Nephron progenitor cell (in vitro differentiated cells): ENCODE measurements at regions not wholly inside any gene's neighbourhood (a gene's known extent, or its start where the extent isn't known, plus 50 kb on each side); places are given as distances from the start of the nearest gene placed in this dataset.
"Not testable (repeated sequence)": the region's sequence is repeated elsewhere in the genome, so short reads cannot be mapped to it uniquely, and the experiment has no call there.

Experiments used
- DNase-seq: peaks from one replicate; pipeline ENCODE4 v3.0.0; 2021
- H3K27ac Mint-ChIP-seq: 2 replicates; pipeline ENCODE4 v1.8.0; 2021; ENCODE audit warnings: mild to moderate bottlenecking, moderate library complexity, mixed read lengths
- H3K27me3 Mint-ChIP-seq: 2 replicates; pipeline ENCODE4 v1.8.0; 2021; ENCODE audit warnings: mild to moderate bottlenecking, low read depth, mixed read lengths; ENCODE audit not compliant: poor library complexity
- H3K36me3 Mint-ChIP-seq: 2 replicates; pipeline ENCODE4 v1.8.0; 2021; ENCODE audit warnings: low read depth, mixed read lengths
- H3K4me1 Mint-ChIP-seq: 2 replicates; pipeline ENCODE4 v1.8.0; 2021; ENCODE audit warnings: mixed read lengths
- H3K4me3 Mint-ChIP-seq: 2 replicates; pipeline ENCODE4 v1.8.0; 2021; ENCODE audit warnings: mild to moderate bottlenecking, moderate library complexity, mixed read lengths
- H3K9me3 Mint-ChIP-seq: 2 replicates; pipeline ENCODE4 v1.8.0; 2021; ENCODE audit warnings: mild to moderate bottlenecking, moderate library complexity, mixed read lengths
- CTCF ChIP-seq: fragments of 200-600 bp; sonication (generic); IDR thresholded peaks from 2 replicates; pipeline ENCODE4 v1.5.0; 2021; ENCODE audit warnings: antibody characterized with exemption

DNA sequence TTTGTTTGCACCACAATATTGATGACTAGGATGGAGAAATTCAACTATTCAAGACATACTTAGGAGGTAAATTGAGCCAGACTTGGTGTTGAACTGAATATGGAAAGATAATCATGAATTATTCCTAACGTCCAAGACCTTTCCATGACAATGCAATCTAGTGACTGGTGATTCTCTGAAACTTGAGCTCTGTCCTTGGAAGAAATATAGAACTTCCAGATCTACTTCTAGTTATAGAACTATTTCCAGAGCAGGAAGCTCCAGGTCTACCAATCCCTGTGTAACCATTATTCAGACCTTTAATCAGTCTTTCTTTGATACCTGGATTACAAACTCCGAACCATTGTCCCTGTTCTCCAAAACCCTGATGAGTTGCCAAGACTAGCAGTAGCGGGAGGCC lies 272.6 kb upstream of the SLC14A2 start:
- peaks cover 2% of the 10 kb centered on the region for H3K27me3 Mint-ChIP-seq
- DNase-seq = no peak
- no peaks in the 10 kb centered on the region for H3K9me3 Mint-ChIP-seq
- H3K27ac Mint-ChIP-seq = no peak overlapping the region
- H3K4me3 Mint-ChIP-seq = no peak overlapping the region
- H3K4me1 Mint-ChIP-seq = peaks cover 15% of the 10 kb centered on the region
- no peak for TF ChIP-seq CTCF
- H3K36me3 Mint-ChIP-seq = no peaks in the 10 kb centered on the region

- peaks cover 15% of the 10 kb centered on the region for H3K4me1 Mint-ChIP-seq
- H3K27me3 Mint-ChIP-seq = peaks cover 2% of the 10 kb centered on the region
- H3K27ac Mint-ChIP-seq = peak overlapping the region; percentile 26
- H3K4me3 Mint-ChIP-seq = no peak overlapping the region
- no peaks in the 10 kb centered on the region for H3K9me3 Mint-ChIP-seq
- no peak for DNase-seq
- no peaks in the 10 kb centered on the region for H3K36me3 Mint-ChIP-seq
- no peak for TF ChIP-seq CTCF
Measured at GRCh38 chr18:45343365-45343764, 271.9 kb upstream of the SLC14A2 start.

- not testable (repeated sequence) for H3K27ac Mint-ChIP-seq, H3K4me3 Mint-ChIP-seq, H3K27me3 Mint-ChIP-seq, H3K9me3 Mint-ChIP-seq, DNase-seq, H3K36me3 Mint-ChIP-seq
- H3K4me1 Mint-ChIP-seq = peaks cover 24% of the 10 kb centered on the region
Measured at GRCh38 chr18:45344680-45345079, 270.6 kb upstream of the SLC14A2 start.

DNA sequence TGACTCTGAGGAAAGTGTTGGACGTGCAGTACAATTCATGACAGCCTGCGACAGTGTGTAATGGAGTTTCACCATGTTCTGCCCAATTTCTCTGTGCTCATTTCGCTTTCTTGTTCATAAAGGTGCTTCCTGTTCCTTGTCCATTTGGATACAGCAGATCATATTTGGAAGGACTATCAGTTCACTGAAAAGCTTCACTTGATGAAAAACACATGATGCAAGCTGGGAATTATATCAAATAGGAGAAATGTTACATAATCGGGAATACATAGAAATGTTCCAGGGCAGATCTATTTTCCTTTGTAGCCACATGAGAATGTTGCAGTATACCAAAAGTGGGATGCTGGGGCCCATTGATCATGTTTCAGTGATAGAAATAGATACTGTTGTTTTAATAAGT lies 266.3 kb upstream of the SLC14A2 start:
- no peak overlapping the region for H3K27ac Mint-ChIP-seq
- H3K4me1 Mint-ChIP-seq = peaks cover 32% of the 10 kb centered on the region
- H3K27me3 Mint-ChIP-seq = no peaks in the 10 kb centered on the region
- no peak for TF ChIP-seq CTCF
- no peaks in the 10 kb centered on the region for H3K36me3 Mint-ChIP-seq
- H3K4me3 Mint-ChIP-seq = no peak overlapping the region
- no peak for DNase-seq
- H3K9me3 Mint-ChIP-seq = no peaks in the 10 kb centered on the region

DNA sequence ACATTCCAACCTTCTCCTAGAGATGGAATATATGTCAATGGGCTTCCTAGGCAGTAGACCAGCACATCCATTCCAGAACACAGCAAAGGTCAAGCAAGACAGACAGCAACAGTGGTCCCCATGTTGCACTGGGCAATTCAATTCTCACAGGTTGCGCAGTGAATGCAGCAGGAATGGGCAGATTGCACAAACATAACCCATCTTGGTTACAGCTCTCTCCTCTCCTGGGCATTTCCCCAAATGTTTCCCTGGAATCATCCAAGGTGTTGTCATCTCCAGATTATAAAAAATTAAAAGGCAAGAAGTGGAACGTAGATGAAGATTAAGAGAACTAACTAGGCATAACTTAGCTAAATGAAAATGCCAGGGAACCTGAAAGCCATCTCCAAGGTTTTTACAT lies 265.8 kb upstream of the SLC14A2 start:
- H3K27me3 Mint-ChIP-seq = no peaks in the 10 kb centered on the region

GRCh38 chr18:45350404-45351156 lies 264.7 kb upstream of the SLC14A2 start:
- no peaks in the 10 kb centered on the region for H3K27me3 Mint-ChIP-seq
- H3K27ac Mint-ChIP-seq = peak overlapping the region; percentile 89
- H3K36me3 Mint-ChIP-seq = no peaks in the 10 kb centered on the region
- H3K9me3 Mint-ChIP-seq = no peaks in the 10 kb centered on the region
- no peak overlapping the region for H3K4me3 Mint-ChIP-seq
- no peak for DNase-seq
- TF ChIP-seq CTCF = no peak
- peaks cover 32% of the 10 kb centered on the region for H3K4me1 Mint-ChIP-seq

More for the DNA sequence above, 265.8 kb upstream of the SLC14A2 start:
- H3K9me3 Mint-ChIP-seq = no peaks in the 10 kb centered on the region
- H3K27ac Mint-ChIP-seq = no peak overlapping the region
- H3K4me3 Mint-ChIP-seq = no peak overlapping the region
- peaks cover 32% of the 10 kb centered on the region for H3K4me1 Mint-ChIP-seq
- no peak for TF ChIP-seq CTCF
- H3K36me3 Mint-ChIP-seq = no peaks in the 10 kb centered on the region
- no peak for DNase-seq
